ENCODE measurements at regions not wholly inside any gene's neighbourhood (a gene's known extent, or its start where the extent isn't known, plus 50 kb on each side); places are given as distances from the start of the nearest gene placed in this dataset.

DNA sequence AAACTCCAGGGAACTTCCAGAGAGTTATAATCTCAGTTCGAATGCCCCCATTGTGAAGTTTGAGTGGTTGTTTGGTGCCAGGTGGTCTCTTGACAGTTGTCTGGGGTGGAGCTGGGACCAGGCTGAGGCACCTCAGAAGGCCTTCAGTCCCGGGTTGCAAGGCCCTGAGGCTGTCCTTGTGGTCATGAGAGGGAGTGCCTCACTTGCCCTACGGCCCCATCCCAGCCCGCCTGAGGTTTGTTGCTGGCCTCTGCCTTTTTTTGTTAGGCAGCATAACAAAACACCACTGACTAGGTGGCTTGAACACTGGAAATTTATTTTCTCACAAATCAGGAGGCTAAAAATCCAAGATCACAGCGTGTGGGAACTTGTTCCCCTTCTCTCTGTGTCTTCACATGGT lies 73.0 kb upstream of the PAPPA start:
- DNase-seq: no peak
- ATAC-seq: no peak
- intact Hi-C loops (cut with DNase I): loop anchor here in 1 of 2 donors (10.0 kb wide), 1 partner anchor 136 kb away; no protein-coding TSS in a partner anchor

DNA sequence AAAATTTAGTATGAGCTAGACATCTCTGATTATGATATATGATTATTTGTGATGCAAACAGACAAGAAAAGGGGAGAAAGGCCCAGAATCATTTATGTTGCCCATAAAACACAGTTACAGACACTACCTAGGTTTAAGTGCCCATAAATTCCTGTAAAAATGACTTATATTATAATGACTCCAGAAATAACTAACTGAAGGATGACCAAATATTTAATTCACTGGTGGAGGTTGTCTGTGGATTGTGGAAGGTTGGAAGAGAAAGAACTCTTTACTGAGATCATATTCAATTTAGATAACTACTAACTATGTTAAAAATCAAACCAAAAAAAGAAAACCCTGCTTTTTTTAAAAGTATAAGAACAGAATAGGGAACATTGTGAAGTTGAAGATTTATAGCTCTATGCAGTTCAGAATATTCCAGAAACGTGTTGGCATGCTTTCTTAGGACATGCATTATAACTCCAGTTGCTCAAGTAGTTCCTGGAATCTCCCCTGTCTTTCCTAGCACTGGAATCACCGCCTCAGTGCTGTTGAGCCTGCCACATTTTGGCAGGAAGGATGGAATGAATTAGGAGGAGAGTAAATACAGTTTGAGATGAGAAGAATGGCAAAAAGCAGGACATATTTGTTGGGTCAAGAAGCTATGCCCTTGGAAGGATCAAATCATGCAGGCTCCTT lies 72.0 kb upstream of the PAPPA start:
- ATAC-seq (no peak), DNase-seq (no peak)
- intact Hi-C loops (cut with DNase I): loop anchor here in 1 of 2 donors (10.0 kb wide), 1 partner anchor 137 kb away; no protein-coding TSS in a partner anchor

DNA sequence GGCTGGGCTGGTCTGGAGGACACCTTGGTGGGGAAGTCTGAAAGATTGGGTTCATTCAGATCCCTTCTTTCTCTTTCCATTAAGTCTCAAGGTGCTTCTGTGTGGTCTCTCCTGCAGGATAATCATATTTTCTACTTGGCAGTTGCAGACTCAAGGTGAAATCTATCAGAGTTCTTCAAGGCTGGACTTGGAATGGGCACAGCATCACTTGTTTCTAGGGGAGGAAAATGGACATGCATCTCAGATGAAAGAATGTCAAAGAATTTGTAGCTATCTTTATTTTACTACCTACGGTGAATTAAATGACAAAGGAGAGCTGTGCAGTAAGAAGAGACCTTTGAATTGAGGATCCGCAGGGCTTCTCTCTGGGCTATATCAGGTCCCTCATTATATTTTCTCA lies 69.8 kb upstream of the PAPPA start:
- DNase-seq: no peak
- ATAC-seq: no peak
- intact Hi-C loops (cut with DNase I): loop anchor here in 1 of 2 donors (10.0 kb wide), 1 partner anchor 139 kb away; no protein-coding TSS in a partner anchor

- intact Hi-C loops (cut with DNase I): loop anchor here in 1 of 2 donors (10.0 kb wide), 1 partner anchor 140 kb away; no protein-coding TSS in a partner anchor
- no peak for ATAC-seq
- DNase-seq: no peak
These were observed 69.1 kb upstream of the PAPPA start for GRCh38 chr9:116084497-116084896.

GRCh38 chr9:116087246-116087645 lies 66.3 kb upstream of the PAPPA start:
- intact Hi-C loops (cut with DNase I): loop anchor here in 1 of 2 donors (10.0 kb wide), 1 partner anchor 142 kb away; no protein-coding TSS in a partner anchor
- ATAC-seq (peak; percentile 75 to 76), DNase-seq (peak; percentile 56)

- ATAC-seq (peak in 1 of 2 donors; percentile 44), DNase-seq (no peak)
- intact Hi-C loops (cut with DNase I): loop anchor here in 1 of 2 donors (10.0 kb wide), 1 partner anchor 143 kb away; no protein-coding TSS in a partner anchor
These were observed 65.8 kb upstream of the PAPPA start for GRCh38 chr9:116087751-116088194.

GRCh38 chr9:116088396-116088795 lies 65.2 kb upstream of the PAPPA start:
- DNase-seq: no peak
- intact Hi-C loops (cut with DNase I): loop anchor here in 1 of 2 donors (10.0 kb wide), 1 partner anchor 144 kb away; no protein-coding TSS in a partner anchor
- no peak for ATAC-seq

DNA sequence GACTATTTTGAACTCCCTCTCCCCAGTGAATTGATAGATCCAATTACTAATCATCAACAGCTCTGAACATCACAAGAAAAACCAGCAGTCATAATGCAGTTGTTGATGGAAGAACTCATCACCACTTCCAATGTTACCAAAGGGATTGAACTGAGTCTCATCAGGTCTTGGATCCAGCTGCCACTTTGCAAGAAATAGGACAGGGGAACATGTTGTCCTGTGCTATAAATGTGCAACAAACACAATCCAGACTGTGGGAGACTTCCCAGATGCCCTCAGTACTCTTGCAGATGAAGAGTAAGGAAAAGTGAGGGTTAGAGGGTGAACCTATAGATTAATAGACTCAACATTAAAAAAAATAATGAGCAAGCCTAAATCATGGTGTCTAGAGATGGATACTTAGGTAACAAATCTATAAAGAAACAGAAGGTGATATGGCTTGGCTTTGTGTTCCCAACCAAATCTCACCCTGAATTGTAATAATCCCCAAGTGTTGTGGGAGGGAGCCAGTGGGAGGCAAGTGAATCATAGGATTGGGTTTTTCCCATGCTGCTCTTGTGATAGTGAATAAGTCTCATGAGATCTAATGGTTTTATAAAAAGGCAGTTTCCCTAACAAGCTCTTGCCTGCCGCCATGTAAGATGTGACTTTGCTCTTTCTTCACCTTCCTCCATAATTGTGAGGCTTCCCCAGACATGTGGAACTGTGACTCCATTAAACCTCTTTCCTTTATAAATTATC lies 63.4 kb upstream of the PAPPA start:
- intact Hi-C loops (cut with DNase I): no loop called here
- DNase-seq (no peak), ATAC-seq (no peak)

DNA sequence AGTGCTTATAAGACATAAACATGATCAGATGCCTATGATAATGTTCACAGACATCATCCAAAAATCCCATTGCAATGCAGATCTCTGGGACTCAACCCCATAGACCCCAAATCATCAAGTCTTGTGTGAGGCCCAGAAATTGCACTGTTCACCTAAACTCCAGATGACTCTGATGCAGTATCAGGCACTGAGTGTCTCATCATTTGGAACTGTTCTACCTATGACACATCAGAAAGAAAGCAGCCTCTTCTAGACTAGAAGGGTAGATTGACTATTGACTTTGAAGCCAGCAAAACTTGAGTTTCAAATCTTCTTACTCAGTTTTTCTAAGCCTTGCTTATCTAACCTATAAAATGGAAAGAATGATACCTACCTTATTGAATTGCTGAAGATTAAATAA lies 58.7 kb upstream of the PAPPA start:
- intact Hi-C loops (cut with DNase I): no loop called here

DNA sequence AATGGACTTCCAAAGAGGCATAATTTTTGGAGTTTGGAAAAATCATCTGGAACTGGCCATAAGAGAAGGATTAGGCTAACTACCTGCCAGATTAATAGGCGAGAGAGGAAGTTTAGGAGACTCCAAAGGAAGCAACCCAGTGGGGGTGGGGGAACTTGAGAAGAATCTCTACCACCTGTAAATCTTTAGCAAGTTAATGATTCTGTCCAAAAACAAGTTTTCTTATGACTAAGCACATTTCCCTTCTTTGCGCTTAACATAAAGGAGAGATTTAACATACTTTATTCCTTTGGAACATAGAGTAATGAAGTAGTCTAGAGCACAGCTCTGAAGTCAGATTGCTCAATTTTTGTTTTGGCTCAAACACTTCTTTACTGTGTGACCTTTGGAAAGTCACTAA lies 58.2 kb upstream of the PAPPA start:
- intact Hi-C loops (cut with DNase I): no loop called here
- no peak for ATAC-seq
- no peak for DNase-seq

More for the DNA sequence above, 58.7 kb upstream of the PAPPA start:
- ATAC-seq: no peak
- DNase-seq: no peak

DNA sequence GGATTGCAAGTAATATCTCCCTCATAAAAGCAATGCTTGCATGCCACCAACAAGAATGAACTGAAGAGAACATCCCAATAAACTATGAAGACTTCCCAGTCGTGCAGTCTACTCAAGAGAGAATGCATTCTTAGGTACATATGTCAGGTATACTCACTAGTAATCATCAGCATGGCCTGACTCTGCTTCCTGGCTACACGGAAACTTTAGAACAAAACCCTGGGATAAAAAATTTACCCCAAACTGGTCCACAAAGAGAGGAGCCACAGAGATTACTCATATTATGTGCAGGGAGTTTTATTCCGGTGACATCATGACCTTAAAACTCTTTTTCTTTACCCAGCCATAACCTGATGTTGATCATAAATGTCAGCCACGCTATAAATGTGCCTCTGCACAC lies 57.5 kb upstream of the PAPPA start:
- no peak for ATAC-seq
- DNase-seq: no peak
- intact Hi-C loops (cut with DNase I): no loop called here

- ATAC-seq (no peak), DNase-seq (no peak)
- intact Hi-C loops (cut with DNase I): no loop called here
These were observed 56.7 kb upstream of the PAPPA start for GRCh38 chr9:116096853-116097252.

- DNase-seq (no peak), ATAC-seq (no peak)
- intact Hi-C loops (cut with DNase I): no loop called here
These were observed 55.1 kb upstream of the PAPPA start for GRCh38 chr9:116098476-116098875.

GRCh38 chr9:116099821-116100220 lies 53.8 kb upstream of the PAPPA start:
- intact Hi-C loops (cut with DNase I): no loop called here

GRCh38 chr9:116100711-116101121 lies 52.9 kb upstream of the PAPPA start:
- no peak for DNase-seq
- peak in 1 of 2 donors; percentile 90 for ATAC-seq
- intact Hi-C loops (cut with DNase I): no loop called here

More at GRCh38 chr9:116099821-116100220, 53.8 kb upstream of the PAPPA start:
- ATAC-seq: no peak
- DNase-seq: no peak

DNA sequence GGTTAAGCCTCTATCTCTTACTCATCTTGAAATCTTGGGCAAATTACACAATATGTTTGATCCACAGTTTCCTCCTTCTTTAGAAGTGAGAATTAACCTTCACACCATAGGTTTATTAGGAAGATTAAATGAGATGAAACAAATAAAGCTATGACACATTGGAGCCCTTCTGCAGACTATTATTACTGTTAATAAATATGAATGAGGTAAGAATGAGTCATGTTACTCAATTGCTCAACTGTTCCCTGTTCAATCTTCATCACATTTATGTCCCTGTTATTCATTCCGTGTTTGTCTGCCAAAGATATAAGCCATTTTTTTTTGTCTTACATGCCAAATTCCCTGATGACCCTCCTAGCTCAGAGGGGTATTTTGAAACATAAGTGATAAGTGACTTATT lies 52.1 kb upstream of the PAPPA start:
- intact Hi-C loops (cut with DNase I): no loop called here
- ATAC-seq (peak in 1 of 2 donors; percentile 87), DNase-seq (no peak)

DNA sequence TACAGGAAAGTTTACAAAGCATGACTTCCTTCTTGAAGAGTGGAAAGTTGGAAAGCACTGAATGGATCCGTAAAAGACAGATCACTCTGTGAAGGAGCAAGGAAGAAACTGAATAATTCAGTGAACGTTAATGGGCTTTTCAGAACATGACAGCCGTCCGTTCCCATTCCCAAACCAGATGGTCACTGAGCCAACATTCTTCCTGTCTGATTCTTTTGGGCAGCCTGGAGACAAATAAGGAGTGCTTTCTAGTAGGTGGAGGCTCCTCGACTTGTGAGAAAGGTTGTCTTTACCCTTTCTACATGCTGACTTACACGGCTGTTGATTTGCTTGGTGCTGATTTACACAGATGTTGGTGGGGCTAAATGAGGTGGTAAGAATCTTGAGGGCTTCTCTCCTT lies 51.0 kb upstream of the PAPPA start:
- intact Hi-C loops (cut with DNase I): no loop called here
- ATAC-seq: no peak
- no peak for DNase-seq

All from left cardiac atrium (tissue), 4 donors.